SK-N-SH (cell line): ENCODE measurements at regions not wholly inside any gene's neighbourhood (a gene's known extent, or its start where the extent isn't known, plus 50 kb on each side); places are given as distances from the start of the nearest gene placed in this dataset.

Experiments used
- CTCF ChIA-PET: fragments of 300-600, 350-600 bp; formaldehyde crosslinking; extraction: SDS; loops from one replicate; lab custom pipeline; 2021; lab: Yijun Ruan, JAX
- POLR2A ChIA-PET: fragments of 350-600 bp; sonication (Branson Sonifier 250); formaldehyde crosslinking; extraction: SDS; loops from one replicate; lab custom pipeline; 2020; ENCODE audit warnings: antibody characterized with exemption, inconsistent platforms; lab: Yijun Ruan, JAX
- DNase-seq: peaks from one replicate; pipeline ENCODE4 v3.0.0; 2012
- H2AFZ ChIP-seq: fragments of 200-600 bp; sonication (generic); 2 replicates; pipeline ENCODE4 v1.8.1; 2016; ENCODE audit warnings: antibody characterized with exemption, mild to moderate bottlenecking, low read depth
- H3F3A ChIP-seq: fragments of 200-600 bp; sonication (generic); replicated peaks from 2 replicates; pipeline ENCODE3; 2016; ENCODE audit warnings: antibody characterized with exemption, mild to moderate bottlenecking; ENCODE audit not compliant: insufficient read depth
- H3K27ac ChIP-seq, 2 experiments: fragments of 200-500 bp in 1 of 2; fragments of 200-600 bp in 1 of 2; sonication (Bioruptor generic) in 1 of 2; sonication (generic), shearing (Covaris generic) in 1 of 2; 2 replicates each; pipeline versions ENCODE4 v1.5.1 to v1.6.1; 2014 to 2016; ENCODE audit warnings: low read depth in 2 of 2, inconsistent platforms in 1 of 2, low read length in 1 of 2, mild to moderate bottlenecking in 1 of 2, mixed read lengths in 1 of 2
- H3K27me3 ChIP-seq: fragments of 200-600 bp; sonication (generic), shearing (Covaris generic); 2 replicates; pipeline ENCODE4 v1.6.1; 2016; ENCODE audit warnings: mixed run types; ENCODE audit not compliant: insufficient read depth
- H3K36me3 ChIP-seq, 2 experiments: fragments of 200-500 bp in 1 of 2; fragments of 200-600 bp in 1 of 2; sonication (Bioruptor generic) in 1 of 2; sonication (generic) in 1 of 2; replicated peaks in 1 of 2; 2 replicates each; pipeline versions ENCODE3 to v1.5.1; 2014 to 2016; ENCODE audit warnings: low read length in 1 of 2, mild to moderate bottlenecking in 1 of 2; ENCODE audit not compliant: insufficient read depth in 2 of 2, control insufficient read depth in 1 of 2
- H3K4me1 ChIP-seq, 2 experiments: fragments of 200-500 bp in 1 of 2; fragments of 200-600 bp in 1 of 2; sonication (Bioruptor generic) in 1 of 2; sonication (generic), shearing (Covaris generic) in 1 of 2; 2 replicates each; pipeline versions ENCODE4 v1.5.1 to v1.6.1; 2014 to 2016; ENCODE audit warnings: low read depth in 1 of 2, low read length in 1 of 2, mixed run types in 1 of 2; ENCODE audit not compliant: insufficient read depth in 2 of 2, control insufficient read depth in 1 of 2
- H3K4me2 ChIP-seq: fragments of 200-600 bp; sonication (generic), shearing (Covaris generic); 2 replicates; pipeline ENCODE4 v1.6.1; 2017; ENCODE audit warnings: mixed run types
- H3K4me3 ChIP-seq, 2 experiments: fragments of 200-500 bp in 1 of 2; fragments of 200-600 bp in 1 of 2; sonication (Bioruptor generic) in 1 of 2; sonication (generic), shearing (Covaris generic) in 1 of 2; 2 replicates each; pipeline versions ENCODE4 v1.5.1 to v1.8.1; 2014 to 2016; ENCODE audit warnings: low read depth in 2 of 2, inconsistent platforms in 1 of 2, low read length in 1 of 2, mild to moderate bottlenecking in 1 of 2, mixed read lengths in 1 of 2, moderate library complexity in 1 of 2
- H3K79me2 ChIP-seq: fragments of 200-600 bp; sonication (generic); 2 replicates; pipeline ENCODE4 v1.8.1; 2017; ENCODE audit warnings: mild to moderate bottlenecking; ENCODE audit not compliant: insufficient read depth
- H3K9ac ChIP-seq: fragments of 200-600 bp; sonication (generic); 2 replicates; pipeline ENCODE4 v1.6.1; 2017; ENCODE audit warnings: mixed run types
- H3K9me2 ChIP-seq: fragments of 200-600 bp; sonication (generic); 2 replicates; pipeline ENCODE4 v1.6.1; 2017; ENCODE audit warnings: mixed run types
- H3K9me3 ChIP-seq: fragments of 200-600 bp; sonication (generic); 2 replicates; pipeline ENCODE4 v1.6.1; 2017; ENCODE audit warnings: mixed run types, mild to moderate bottlenecking, moderate library complexity
- H4K20me1 ChIP-seq: fragments of 200-600 bp; sonication (generic); 2 replicates; pipeline ENCODE4 v1.6.1; 2017; ENCODE audit warnings: mild to moderate bottlenecking, mixed run types; ENCODE audit not compliant: insufficient read depth
- CHD2 ChIP-seq: fragments of 150-350 bp; IDR thresholded peaks from 2 replicates; pipeline ENCODE4 v1.6.1; 2018; ENCODE audit warnings: low read length; ENCODE audit not compliant: partially characterized antibody
- CTCF ChIP-seq: fragments of 200-600 bp; sonication (generic); IDR thresholded peaks from 2 replicates; pipeline ENCODE4 v1.6.1; 2017; ENCODE audit warnings: antibody characterized with exemption, mild to moderate bottlenecking, moderate library complexity
- FOSL2 ChIP-seq: IDR thresholded peaks from 2 replicates; pipeline ENCODE4 v1.4.0; 2012; ENCODE audit warnings: low read depth, mild to moderate bottlenecking, moderate library complexity, borderline replicate concordance
- GABPA ChIP-seq: IDR thresholded peaks from 2 replicates; pipeline ENCODE4 v1.4.0; 2012; ENCODE audit warnings: low read depth, mild to moderate bottlenecking
- IRF3 ChIP-seq: fragments of 150-350 bp; IDR thresholded peaks from 2 replicates; pipeline ENCODE4 v1.6.1; 2016; ENCODE audit warnings: mild to moderate bottlenecking, low read depth, low read length
- NFIC ChIP-seq: IDR thresholded peaks from 2 replicates; pipeline ENCODE4 v1.4.0; 2012; ENCODE audit warnings: borderline replicate concordance
- NRF1 ChIP-seq: IDR thresholded peaks from 2 replicates; pipeline ENCODE4 v1.6.1; 2012; ENCODE audit warnings: low read depth, mild to moderate bottlenecking, low read length
- POLR2AphosphoS5 ChIP-seq: IDR thresholded peaks from 2 replicates; pipeline ENCODE4 v1.6.1; 2012; ENCODE audit warnings: low read depth, low read length
- REST ChIP-seq: IDR thresholded peaks from 2 replicates; pipeline ENCODE4 v1.6.1; 2012; ENCODE audit warnings: mild to moderate bottlenecking, low read depth, low read length, moderate library complexity
- RFX5 ChIP-seq: IDR thresholded peaks from 2 replicates; pipeline ENCODE4 v1.6.1; 2012; ENCODE audit warnings: mild to moderate bottlenecking, improper control_type of control experiment, low read length
- SMC3 ChIP-seq: IDR thresholded peaks from 2 replicates; pipeline ENCODE4 v1.6.1; 2012; ENCODE audit warnings: low read depth, low read length, improper control_type of control experiment
- TCF12 ChIP-seq: IDR thresholded peaks from 2 replicates; pipeline ENCODE4 v1.4.0; 2012
- TEAD4 ChIP-seq: IDR thresholded peaks from 2 replicates; pipeline ENCODE4 v1.4.0; 2012; ENCODE audit warnings: mild to moderate bottlenecking, borderline replicate concordance; ENCODE audit not compliant: insufficient read depth
- USF2 ChIP-seq: fragments of 150-350 bp; IDR thresholded peaks from 2 replicates; pipeline ENCODE4 v1.6.1; 2017; ENCODE audit warnings: antibody characterized with exemption, low read length, low read depth, borderline replicate concordance
- WGBS: methylation state at CpG from one replicate; pipeline ENCODE4 v1.1.6; 2017; ENCODE audit warnings: low lambda C conversion rate; 5-methylcytosine and 5-hydroxymethylcytosine counted together

- Histone ChIP-seq H3K79me2 (no peaks in the 10 kb centered on the region), H3F3A (no peaks in the 10 kb centered on the region), H2AFZ (no peak overlapping the region), H4K20me1 (no peaks in the 10 kb centered on the region), H3K36me3 (no peaks in the 10 kb centered on the region), H3K4me1 (peaks cover 0 to 11% of the 10 kb centered on the region in 2 experiments; a peak in 1 of 4 replicates), H3K9me2 (no peaks in the 10 kb centered on the region), H3K27ac (no peak overlapping the region), H3K9me3 (no peaks in the 10 kb centered on the region), H3K9ac (no peak overlapping the region), H3K4me2 (no peak overlapping the region), H3K4me3 (no peak overlapping the region), H3K27me3 (no peaks in the 10 kb centered on the region)
- WGBS, result 100% methylated on average over 1 of the region's 1 CpG
- ChIA-PET POLR2A (no interaction called here), CTCF (interaction anchor here (0.7 kb wide), 1 partner anchor 10 kb away, joined by 3 read pairs; no protein-coding TSS in a partner anchor)
- TF ChIP-seq NRF1 (no peak), SMC3 (no peak), POLR2AphosphoS5 (no peak)
- no peak for DNase-seq
These were observed 365.3 kb upstream of the ADGRL4 start for GRCh38 chr1:79371802-79372201.

GRCh38 chr1:79369091-79369490 is 362.6 kb upstream of the ADGRL4 start:
- Histone ChIP-seq H3F3A (no peaks in the 10 kb centered on the region), H3K9ac (no peak overlapping the region), H3K27ac (no peak overlapping the region), H3K4me2 (no peak overlapping the region), H3K27me3 (no peaks in the 10 kb centered on the region), H2AFZ (no peak overlapping the region), H3K4me1 (peaks cover 0 to 6% of the 10 kb centered on the region in 2 experiments; a peak in 1 of 4 replicates), H3K9me2 (no peaks in the 10 kb centered on the region), H4K20me1 (no peaks in the 10 kb centered on the region), H3K36me3 (no peaks in the 10 kb centered on the region), H3K4me3 (no peak overlapping the region), H3K9me3 (no peaks in the 10 kb centered on the region), H3K79me2 (no peaks in the 10 kb centered on the region)
- WGBS, result 65% methylated on average over 3 of the region's 3 CpGs
- TF ChIP-seq GABPA (no peak), TCF12 (no peak), USF2 (no peak), RFX5 (no peak), REST (no peak), IRF3 (no peak), NFIC (no peak), CHD2 (no peak), CTCF (no peak), FOSL2 (no peak), TEAD4 (no peak)
- ChIA-PET CTCF (interaction anchor here (0.8 to 1.2 kb wide), 2 partner anchors 10 to 16 kb away, joined by 3 to 4 read pairs; no protein-coding TSS in a partner anchor), POLR2A (no interaction called here)
- DNase-seq, result no peak
